Skin epidermis (tissue), 12 donors: ENCODE measurements at regions not wholly inside any gene's neighbourhood (a gene's known extent, or its start where the extent isn't known, plus 50 kb on each side); places are given as distances from the start of the nearest gene placed in this dataset.
"Not testable (repeated sequence)": the region's sequence is repeated elsewhere in the genome, so short reads cannot be mapped to it uniquely, and the experiment has no call there.

Experiments
- H3K27ac ChIP-seq, 21 experiments: fragments of 200-600 bp; sonication (generic) in 11 of 21; one replicate each; pipeline ENCODE4 v1.5.0; 2020; ENCODE audit warnings: mild to moderate bottlenecking in 3 of 21, inconsistent platforms in 2 of 21, moderate library complexity in 2 of 21
- H3K4me3 ChIP-seq, 7 experiments: fragments of 200-600 bp; sonication (generic) in 2 of 7; one replicate each; pipeline ENCODE4 v1.5.0; 2020; ENCODE audit warnings: inconsistent platforms in 2 of 7, mild to moderate bottlenecking in 2 of 7, moderate library complexity in 1 of 7

GRCh38 chr5:54886866-54887265 is 98.5 kb downstream of the ESM1 start:
- Histone ChIP-seq H3K4me3 (no peak overlapping the region), H3K27ac (no peak overlapping the region)

GRCh38 chr5:54885636-54886035 is 99.8 kb downstream of the ESM1 start:
- no peak overlapping the region for H3K4me3 ChIP-seq
- H3K27ac ChIP-seq = no peak overlapping the region

- peak overlapping the region in 9 of 21 experiments; percentile 2 to 80 (median 65) for H3K27ac ChIP-seq
- peak overlapping the region; percentile 24 to 47 (median 42) for H3K4me3 ChIP-seq
Measured at GRCh38 chr5:54884195-54884536, 101.2 kb downstream of the ESM1 start.

GRCh38 chr5:54883374-54884194 is 101.8 kb downstream of the ESM1 start:
- Histone ChIP-seq H3K4me3 (peak overlapping the region; percentile 24 to 47 (median 42)), H3K27ac (peak overlapping the region in 17 of 21 experiments; percentile 2 to 80 (median 59))

GRCh38 chr5:54882841-54883240 is 102.6 kb downstream of the ESM1 start:
- peak overlapping the region in 8 of 21 experiments; percentile 1 to 80 (median 41) for H3K27ac ChIP-seq

GRCh38 chr5:54882101-54882500 is 103.3 kb downstream of the ESM1 start:
- Histone ChIP-seq H3K27ac (peak overlapping the region in 9 of 21 experiments; percentile 1 to 80 (median 39)), H3K4me3 (no peak overlapping the region)

More at GRCh38 chr5:54882841-54883240, 102.6 kb downstream of the ESM1 start:
- H3K4me3 ChIP-seq = no peak overlapping the region

GRCh38 chr5:54881286-54882005 is 103.9 kb downstream of the ESM1 start:
- Histone ChIP-seq H3K27ac (peak overlapping the region in 14 of 21 experiments; percentile 3 to 72 (median 29)), H3K4me3 (no peak overlapping the region)

GRCh38 chr5:54876976-54877375 is 108.4 kb downstream of the ESM1 start:
- H3K27ac ChIP-seq = no peak overlapping the region
- no peak overlapping the region for H3K4me3 ChIP-seq

GRCh38 chr5:54876556-54876955 is 108.8 kb downstream of the ESM1 start:
- Histone ChIP-seq H3K4me3 (no peak overlapping the region), H3K27ac (no peak overlapping the region)

GRCh38 chr5:54874337-54875021 is 110.9 kb downstream of the ESM1 start:
- Histone ChIP-seq H3K27ac (no peak overlapping the region), H3K4me3 (no peak overlapping the region)

GRCh38 chr5:54873691-54874090 is 111.7 kb downstream of the ESM1 start:
- Histone ChIP-seq H3K4me3 (no peak overlapping the region), H3K27ac (no peak overlapping the region)

GRCh38 chr5:54872810-54873209 is 112.6 kb downstream of the ESM1 start:
- H3K4me3 ChIP-seq = no peak overlapping the region
- no peak overlapping the region for H3K27ac ChIP-seq

- no peak overlapping the region for H3K4me3 ChIP-seq
Measured at GRCh38 chr5:54870271-54870670, 115.1 kb downstream of the ESM1 start.

GRCh38 chr5:54869691-54870090 is 115.7 kb downstream of the ESM1 start:
- Histone ChIP-seq H3K4me3 (no peak overlapping the region), H3K27ac (peak overlapping the region in 1 of 21 experiments; percentile 8)

More at GRCh38 chr5:54870271-54870670, 115.1 kb downstream of the ESM1 start:
- peak overlapping the region in 1 of 21 experiments; percentile 8 for H3K27ac ChIP-seq

GRCh38 chr5:54868511-54869483 is 116.6 kb downstream of the ESM1 start:
- H3K27ac ChIP-seq = no peak overlapping the region

GRCh38 chr5:54867310-54867944 is 118.0 kb downstream of the ESM1 start:
- no peak overlapping the region for H3K4me3 ChIP-seq
- no peak overlapping the region for H3K27ac ChIP-seq

More at GRCh38 chr5:54868511-54869483, 116.6 kb downstream of the ESM1 start:
- H3K4me3 ChIP-seq = no peak overlapping the region

GRCh38 chr5:54864911-54865515 is 120.4 kb downstream of the ESM1 start:
- not testable (repeated sequence) for H3K4me3 ChIP-seq, H3K27ac ChIP-seq

GRCh38 chr5:54862036-54862435 is 123.4 kb downstream of the ESM1 start:
- Histone ChIP-seq H3K27ac (peak overlapping the region in 2 of 21 experiments; percentile 12 to 54), H3K4me3 (no peak overlapping the region)
